B cell (primary cell): ENCODE measurements at regions not wholly inside any gene's neighbourhood (a gene's known extent, or its start where the extent isn't known, plus 50 kb on each side); places are given as distances from the start of the nearest gene placed in this dataset.
"Not testable (repeated sequence)": the region's sequence is repeated elsewhere in the genome, so short reads cannot be mapped to it uniquely, and the experiment has no call there.

Source experiments
- ATAC-seq: fragments of 200-7000 bp; cut with Tn5 transposase; one replicate; pipeline ENCODE4 v1.10.0; 2021; ENCODE audit warnings: low read depth, mild to moderate bottlenecking, moderate number of reproducible peaks, moderate library complexity
- CTCF ChIA-PET: fragments of 350-600 bp; sonication (Branson Sonifier 250); formaldehyde crosslinking; loops from one replicate; lab custom pipeline; 2021; ENCODE audit warnings: antibody characterized with exemption, inconsistent platforms; lab: Charles Lee
- POLR2A ChIA-PET: fragments of 350-600 bp; sonication (Branson Sonifier 250); formaldehyde crosslinking; loops from one replicate; lab custom pipeline; 2021; ENCODE audit warnings: antibody characterized with exemption; lab: Charles Lee
- DNase-seq: peaks from one replicate; pipeline ENCODE4 v3.0.0; 2013
- H2AFZ ChIP-seq: 2 replicates; pipeline ENCODE4 v1.6.1; 2012; ENCODE audit warnings: mild to moderate bottlenecking, low read depth, low read length; ENCODE audit not compliant: insufficient read depth, poor library complexity, severe bottlenecking
- H3K27ac ChIP-seq, 2 donors: 1 replicate in 1 of 2; 2 replicates in 1 of 2; pipeline ENCODE4 v1.5.1; 2012 to 2013; ENCODE audit warnings: low read length in 2 of 2, mild to moderate bottlenecking in 2 of 2, moderate library complexity in 1 of 2
- H3K27me3 ChIP-seq, 4 experiments: fragments of 200-600 bp in 1 of 4; sonication (generic) in 1 of 4; replicated peaks in 1 of 4; 1 replicate in 2 of 4; 2 replicates in 2 of 4; pipeline versions ENCODE4 v1.6.1 to v1.7.0; 2013 to 2016; ENCODE audit warnings: low read length in 3 of 4, mild to moderate bottlenecking in 2 of 4, mixed read lengths in 1 of 4, moderate library complexity in 1 of 4; ENCODE audit not compliant: insufficient read depth in 4 of 4, control insufficient read depth in 3 of 4; ENCODE audit errors: control extremely low read depth in 1 of 4
- H3K36me3 ChIP-seq, 2 experiments: replicated peaks in 1 of 2; 1 replicate in 1 of 2; 2 replicates in 1 of 2; pipeline versions ENCODE4 v1.6.1 to v1.7.1; 2013; ENCODE audit warnings: low read length in 1 of 2; ENCODE audit not compliant: insufficient read depth in 2 of 2, control insufficient read depth in 1 of 2; ENCODE audit errors: control extremely low read depth in 1 of 2, extremely low read depth in 1 of 2
- H3K4me1 ChIP-seq, 2 donors: fragments of 200-600 bp in 1 of 2; sonication (generic) in 1 of 2; 1 replicate in 1 of 2; 2 replicates in 1 of 2; pipeline versions ENCODE4 v1.5.1 to v1.6.1; 2013 to 2017; ENCODE audit warnings: low read length in 2 of 2; ENCODE audit not compliant: control insufficient read depth in 2 of 2, insufficient read depth in 2 of 2
- H3K4me2 ChIP-seq: replicated peaks from 2 replicates; pipeline ENCODE3; 2012; ENCODE audit warnings: mild to moderate bottlenecking, low read depth, low read length; ENCODE audit not compliant: poor library complexity, severe bottlenecking
- H3K4me3 ChIP-seq, 5 experiments: fragments of 200-600 bp in 1 of 5; sonication (generic) in 1 of 5; 1 replicate in 3 of 5; 2 replicates in 2 of 5; pipeline versions ENCODE4 v1.5.1 to v1.7.0; 2011 to 2016; ENCODE audit warnings: low read length in 4 of 5, mild to moderate bottlenecking in 4 of 5, low read depth in 2 of 5, control low read depth in 1 of 5, moderate library complexity in 1 of 5; ENCODE audit not compliant: insufficient read depth in 1 of 5; ENCODE audit errors: control extremely low read depth in 1 of 5, extremely low read depth in 1 of 5
- H3K79me2 ChIP-seq: fragments of 200-600 bp; sonication (generic); one replicate; pipeline ENCODE4 v1.6.0; 2016; ENCODE audit warnings: low read length; ENCODE audit not compliant: control insufficient read depth, insufficient read depth
- H3K9ac ChIP-seq: fragments of 200-600 bp; sonication (generic); 2 replicates; pipeline ENCODE4 v1.6.1; 2017; ENCODE audit warnings: mild to moderate bottlenecking, low read length, moderate library complexity
- H3K9me3 ChIP-seq, 3 donors: one replicate each; pipeline versions ENCODE4 v1.6.1 to v1.7.1; 2013; ENCODE audit warnings: low read length in 2 of 3; ENCODE audit not compliant: control insufficient read depth in 2 of 3, insufficient read depth in 1 of 3; ENCODE audit errors: control extremely low read depth in 1 of 3
- H4K20me1 ChIP-seq: 2 replicates; pipeline ENCODE4 v1.6.0; 2012; ENCODE audit warnings: mild to moderate bottlenecking, low read length; ENCODE audit not compliant: insufficient read depth, control insufficient read depth, poor library complexity, severe bottlenecking
- H3K27ac Mint-ChIP-seq: one replicate; pipeline ENCODE4 v1.8.0; 2021; ENCODE audit warnings: mixed read lengths
- H3K27me3 Mint-ChIP-seq: one replicate; pipeline ENCODE4 v1.8.0; 2021; ENCODE audit warnings: mixed read lengths
- H3K4me1 Mint-ChIP-seq: one replicate; pipeline ENCODE4 v1.8.0; 2021; ENCODE audit warnings: mixed read lengths
- H3K4me3 Mint-ChIP-seq: one replicate; pipeline ENCODE4 v1.8.0; 2021; ENCODE audit warnings: mixed read lengths
- H3K9me3 Mint-ChIP-seq: one replicate; pipeline ENCODE4 v1.8.0; 2022; ENCODE audit warnings: mixed read lengths; ENCODE audit not compliant: insufficient read depth
- CTCF ChIP-seq: fragments of 200-600 bp; IDR thresholded peaks from one replicate; pipeline ENCODE4 v1.8.0; 2022; ENCODE audit warnings: antibody characterized with exemption, mild to moderate bottlenecking
- EZH2 ChIP-seq: IDR thresholded peaks from 2 replicates; pipeline ENCODE4 v1.6.1; 2012; ENCODE audit warnings: borderline replicate concordance, low read depth, mild to moderate bottlenecking, moderate library complexity, low read length; ENCODE audit not compliant: insufficient read depth, poor library complexity, severe bottlenecking
- WGBS: methylation state at CpG from one replicate; pipeline ENCODE4 v1.1.5; 2013; ENCODE audit warnings: missing lambda C conversion rate; ENCODE audit not compliant: insufficient coverage; 5-methylcytosine and 5-hydroxymethylcytosine counted together
- intact Hi-C: fragments of 100-400 bp; cut with micrococcal nuclease; formaldehyde crosslinking; loops from one replicate; pipeline ENCODE4 v1.10.0; 2022

- no peaks in the 10 kb centered on the region for H3K27me3 ChIP-seq
- H3K36me3 ChIP-seq = no peaks in the 10 kb centered on the region
- no peak for ATAC-seq
- peaks cover 0 to 13% (median 0%) of the 10 kb centered on the region in 3 donors for H3K9me3 ChIP-seq
- no peak overlapping the region for H2AFZ ChIP-seq
- H3K27ac Mint-ChIP-seq = no peak overlapping the region
- no peak for TF ChIP-seq EZH2
- no peak for TF ChIP-seq CTCF
- no peak for DNase-seq
- ChIA-PET CTCF (no interaction called here), POLR2A (no interaction called here)
- no peak overlapping the region for H3K27ac ChIP-seq
- H4K20me1 ChIP-seq = no peaks in the 10 kb centered on the region
- no peak overlapping the region for H3K9ac ChIP-seq
- WGBS = 44% methylated on average over 1 of the region's 3 CpGs
- no peaks in the 10 kb centered on the region for H3K4me1 ChIP-seq
- H3K4me3 ChIP-seq = no peak overlapping the region
- intact Hi-C loops = no loop called here
- H3K4me3 Mint-ChIP-seq = no peak overlapping the region
- no peak overlapping the region for H3K4me2 ChIP-seq
- H3K4me1 Mint-ChIP-seq = no peaks in the 10 kb centered on the region
- H3K9me3 Mint-ChIP-seq = peaks cover under 1% of the 10 kb centered on the region
- H3K27me3 Mint-ChIP-seq = no peaks in the 10 kb centered on the region
- H3K79me2 ChIP-seq = no peaks in the 10 kb centered on the region
Observed at GRCh38 chr2:51778806-51779205, 746.9 kb upstream of the NRXN1 start.

- H3K27me3 Mint-ChIP-seq, H3K4me2 ChIP-seq, H3K36me3 ChIP-seq, ATAC-seq, H3K9me3 Mint-ChIP-seq, H3K9me3 ChIP-seq, H3K27me3 ChIP-seq, H3K27ac Mint-ChIP-seq, H4K20me1 ChIP-seq, H3K4me1 ChIP-seq, H3K79me2 ChIP-seq, H3K4me3 ChIP-seq, POLR2A ChIA-PET, DNase-seq, H3K4me3 Mint-ChIP-seq, intact Hi-C loops, CTCF ChIA-PET, H3K4me1 Mint-ChIP-seq, H3K9ac ChIP-seq, H2AFZ ChIP-seq, H3K27ac ChIP-seq: not testable (repeated sequence)
- WGBS = 92% methylated on average over 12 of the region's 12 CpGs
Observed at GRCh38 chr2:51774606-51775005, 742.7 kb upstream of the NRXN1 start.
